ENCODE measurements at regions not wholly inside any gene's neighbourhood (a gene's known extent, or its start where the extent isn't known, plus 50 kb on each side); places are given as distances from the start of the nearest gene placed in this dataset.
A peak's percentile ranks its signal among the peaks of the same experiment; 100 is the strongest.
"Not testable (repeated sequence)": the region's sequence is repeated elsewhere in the genome, so short reads cannot be mapped to it uniquely, and the experiment has no call there.

- DNase-seq: no peak
- ATAC-seq: no peak
- intact Hi-C loops (cut with DNase I): no loop called here
Observed at GRCh38 chr11:57047610-57048009, 58.9 kb downstream of the OR5AK2 start.

- no peak for DNase-seq
- ATAC-seq: no peak
- intact Hi-C loops (cut with DNase I): no loop called here
Observed at GRCh38 chr11:57049749-57050148, 61.0 kb downstream of the OR5AK2 start.

GRCh38 chr11:57054817-57055216 lies 66.1 kb downstream of the OR5AK2 start:
- ATAC-seq (no peak), DNase-seq (no peak)
- intact Hi-C loops (cut with DNase I): no loop called here

GRCh38 chr11:57055744-57056143 lies 67.0 kb downstream of the OR5AK2 start:
- intact Hi-C loops (cut with DNase I): no loop called here
- ATAC-seq (no peak), DNase-seq (no peak)

GRCh38 chr11:57056735-57057134 lies 68.0 kb downstream of the OR5AK2 start:
- intact Hi-C loops (cut with DNase I): no loop called here
- no peak for ATAC-seq
- DNase-seq: no peak

- intact Hi-C loops (cut with DNase I): no loop called here
- no peak for DNase-seq
- ATAC-seq: no peak
Observed at GRCh38 chr11:57057561-57057960, 68.8 kb downstream of the OR5AK2 start.

GRCh38 chr11:57062957-57063356 lies 74.2 kb downstream of the OR5AK2 start:
- DNase-seq, ATAC-seq: not testable (repeated sequence)

GRCh38 chr11:57069942-57070341 lies 81.2 kb downstream of the OR5AK2 start:
- DNase-seq (no peak), ATAC-seq (no peak)
- intact Hi-C loops (cut with DNase I): no loop called here

More at GRCh38 chr11:57062957-57063356, 74.2 kb downstream of the OR5AK2 start:
- intact Hi-C loops (cut with DNase I): not testable (repeated sequence)

- DNase-seq (no peak), ATAC-seq (peak in 1 of 2 donors; percentile 57)
- intact Hi-C loops (cut with DNase I): no loop called here
Observed at GRCh38 chr11:57071829-57072228, 83.1 kb downstream of the OR5AK2 start.

GRCh38 chr11:57072640-57073039 lies 83.9 kb downstream of the OR5AK2 start:
- ATAC-seq (peak; percentile 82 to 98), DNase-seq (no peak)
- intact Hi-C loops (cut with DNase I): no loop called here

- no peak for ATAC-seq
- DNase-seq: no peak
- intact Hi-C loops (cut with DNase I): no loop called here
Observed at GRCh38 chr11:57073128-57073527, 84.4 kb downstream of the OR5AK2 start.

- DNase-seq (no peak), ATAC-seq (no peak)
- intact Hi-C loops (cut with DNase I): no loop called here
Observed at GRCh38 chr11:57081356-57081755, 92.6 kb downstream of the OR5AK2 start.

- ATAC-seq: no peak
- intact Hi-C loops (cut with DNase I): no loop called here
- no peak for DNase-seq
Observed at GRCh38 chr11:57082125-57082524, 93.4 kb downstream of the OR5AK2 start.

GRCh38 chr11:57083641-57084385 lies 95.1 kb downstream of the OR5AK2 start:
- no peak for DNase-seq
- no peak for ATAC-seq
- intact Hi-C loops (cut with DNase I): no loop called here

- intact Hi-C loops (cut with DNase I): no loop called here
- no peak for DNase-seq
- ATAC-seq: no peak
Observed at GRCh38 chr11:57085611-57086010, 96.1 kb upstream of the LRRC55 start.

- ATAC-seq: no peak
- intact Hi-C loops (cut with DNase I): no loop called here
- DNase-seq: no peak
Observed at GRCh38 chr11:57087991-57088390, 93.8 kb upstream of the LRRC55 start.

GRCh38 chr11:57092028-57092698 lies 89.6 kb upstream of the LRRC55 start:
- intact Hi-C loops (cut with DNase I): no loop called here
- ATAC-seq (no peak), DNase-seq (no peak)

- intact Hi-C loops (cut with DNase I): no loop called here
- peak in 1 of 2 donors; percentile 60 for ATAC-seq
- no peak for DNase-seq
Observed at GRCh38 chr11:57094181-57094935, 87.4 kb upstream of the LRRC55 start.

- DNase-seq (no peak), ATAC-seq (no peak)
- intact Hi-C loops (cut with DNase I): no loop called here
Observed at GRCh38 chr11:57095417-57095816, 86.3 kb upstream of the LRRC55 start.

- intact Hi-C loops (cut with DNase I): no loop called here
- no peak for ATAC-seq
Observed at GRCh38 chr11:57095896-57096295, 85.9 kb upstream of the LRRC55 start.

More at GRCh38 chr11:57095896-57096295, 85.9 kb upstream of the LRRC55 start:
- DNase-seq: no peak

Data from left cardiac atrium (tissue), 4 donors.